GM21367 (cell line): ENCODE measurements at regions not wholly inside any gene's neighbourhood (a gene's known extent, or its start where the extent isn't known, plus 50 kb on each side); places are given as distances from the start of the nearest gene placed in this dataset.

Source experiments
- ATAC-seq: cut with Tn5 transposase; IDR thresholded peaks from one replicate; pipeline ENCODE4 v1.9.1; 2021; ENCODE audit not compliant: unreplicated experiment

- no peak for ATAC-seq
Measured at GRCh38 chr12:118748478-118749380, 232.6 kb upstream of the SRRM4 start.

GRCh38 chr12:118749646-118750045, 231.7 kb upstream of the SRRM4 start:
- no peak for ATAC-seq

- ATAC-seq = no peak
Measured at GRCh38 chr12:118750666-118751065, 230.7 kb upstream of the SRRM4 start.

GRCh38 chr12:118751355-118751754, 230.0 kb upstream of the SRRM4 start:
- no peak for ATAC-seq

GRCh38 chr12:118760623-118761022, 220.7 kb upstream of the SRRM4 start:
- ATAC-seq = no peak

DNA sequence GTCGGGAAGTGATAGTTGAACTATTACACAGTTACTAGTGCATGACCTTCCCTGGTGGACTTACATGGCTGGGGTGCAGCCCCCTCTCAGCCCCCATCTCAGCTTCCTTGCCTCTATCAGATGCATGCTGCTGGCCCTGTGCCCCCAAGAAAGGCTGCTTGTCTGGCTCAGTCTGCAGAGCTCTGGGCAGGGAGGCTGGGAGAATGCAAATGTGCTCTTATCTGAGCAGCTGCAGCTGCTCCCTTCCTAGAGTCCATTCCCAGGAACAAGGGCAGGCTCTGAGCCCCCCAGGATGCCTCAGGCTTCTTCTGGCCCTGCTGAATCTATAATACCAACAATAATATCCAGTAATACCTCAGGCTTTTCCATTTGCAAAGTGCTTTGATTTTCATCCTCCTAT, 218.1 kb upstream of the SRRM4 start:
- no peak for ATAC-seq

GRCh38 chr12:118773956-118774723, 207.2 kb upstream of the SRRM4 start:
- ATAC-seq = no peak

DNA sequence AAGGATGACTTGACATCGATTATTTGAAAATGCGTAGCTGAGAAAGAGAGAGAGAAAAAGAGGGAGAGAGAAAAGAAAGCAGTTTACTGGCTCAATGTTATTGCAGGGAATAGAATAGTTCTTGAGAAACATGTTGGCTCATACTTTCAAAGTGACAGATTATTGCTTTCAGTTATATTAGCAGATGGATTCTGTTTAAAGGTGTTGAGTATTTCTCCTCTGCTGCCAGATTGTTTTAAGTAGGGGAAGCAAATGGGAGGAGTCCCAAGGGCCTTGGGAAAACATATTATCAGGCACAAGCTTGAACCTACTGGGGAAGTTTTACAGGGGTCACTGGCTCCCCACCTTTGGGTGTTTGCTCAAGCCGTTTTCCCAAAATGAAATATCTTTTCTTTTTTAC, 203.8 kb upstream of the SRRM4 start:
- ATAC-seq = no peak

DNA sequence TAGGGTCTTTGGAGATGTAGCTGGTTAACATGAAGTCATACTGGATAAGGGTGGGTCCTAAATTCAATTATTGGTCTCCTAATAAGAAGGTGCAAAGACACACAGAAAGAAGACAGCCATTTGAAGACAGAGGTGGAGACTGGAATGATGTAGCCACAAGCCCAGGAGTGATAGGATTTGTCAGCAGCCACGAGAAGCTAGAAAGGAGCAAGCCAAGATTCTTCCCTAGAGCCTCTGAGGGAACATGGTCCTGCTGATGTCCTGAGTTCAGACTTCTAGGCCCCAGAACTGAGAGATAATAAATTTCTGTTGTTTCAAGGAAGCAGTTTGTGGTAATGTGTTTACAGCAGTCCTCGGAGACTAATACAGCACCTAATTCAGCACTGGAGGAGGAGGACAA, 203.3 kb upstream of the SRRM4 start:
- ATAC-seq = no peak

- ATAC-seq = no peak
Measured at GRCh38 chr12:118780939-118781338, 200.4 kb upstream of the SRRM4 start.

- ATAC-seq = no peak
Measured at GRCh38 chr12:118781692-118782091, 199.6 kb upstream of the SRRM4 start.

DNA sequence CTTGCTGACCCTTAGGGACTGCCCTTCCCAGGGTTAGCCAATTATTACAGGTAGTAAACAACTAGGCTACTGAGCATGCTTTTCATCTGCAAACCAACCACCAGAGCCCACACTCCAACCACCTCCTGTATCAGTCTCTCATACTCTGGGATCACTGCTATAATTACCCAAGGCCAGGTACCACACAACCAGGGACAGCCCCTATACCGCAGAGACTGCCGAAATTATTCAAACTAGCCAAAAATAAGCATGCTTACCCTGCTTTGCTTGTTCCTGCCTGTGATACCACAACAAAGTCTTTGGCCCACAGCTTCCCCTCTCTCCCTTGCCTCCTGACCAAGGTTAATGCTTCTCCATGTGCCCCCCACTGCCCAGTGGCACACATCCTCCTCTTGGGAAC, 197.6 kb upstream of the SRRM4 start:
- no peak for ATAC-seq

- ATAC-seq = no peak
Measured at GRCh38 chr12:118790578-118790977, 190.8 kb upstream of the SRRM4 start.

GRCh38 chr12:118813778-118814357, 167.5 kb upstream of the SRRM4 start:
- no peak for ATAC-seq

- ATAC-seq = no peak
Measured at GRCh38 chr12:118816296-118816695, 165.0 kb upstream of the SRRM4 start.

DNA sequence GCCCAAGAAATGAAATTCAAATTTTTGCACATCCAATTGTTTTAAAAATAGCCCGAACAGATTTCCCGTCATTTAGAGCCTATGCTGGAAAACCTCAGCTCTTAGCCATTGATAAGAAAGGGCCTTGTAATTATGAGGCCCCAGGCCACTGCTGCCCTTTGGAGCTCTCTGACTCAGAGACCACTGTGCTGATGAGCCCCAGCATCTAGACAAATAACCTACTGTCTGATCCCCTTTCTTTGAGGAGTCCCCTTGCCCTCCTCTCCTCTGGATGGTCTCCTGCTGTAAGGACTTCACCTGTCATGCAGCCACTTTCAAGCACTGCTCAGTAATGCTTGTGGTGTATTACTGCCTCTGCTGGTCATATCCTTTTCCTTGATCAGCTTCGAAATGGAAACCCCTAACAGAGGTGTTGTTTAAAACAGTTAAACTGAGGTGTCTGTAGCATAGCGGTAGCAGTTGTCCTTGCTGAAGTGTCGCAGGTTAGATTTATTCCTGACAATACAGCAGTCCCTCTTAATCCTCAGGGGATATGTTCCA, 159.9 kb upstream of the SRRM4 start:
- no peak for ATAC-seq

DNA sequence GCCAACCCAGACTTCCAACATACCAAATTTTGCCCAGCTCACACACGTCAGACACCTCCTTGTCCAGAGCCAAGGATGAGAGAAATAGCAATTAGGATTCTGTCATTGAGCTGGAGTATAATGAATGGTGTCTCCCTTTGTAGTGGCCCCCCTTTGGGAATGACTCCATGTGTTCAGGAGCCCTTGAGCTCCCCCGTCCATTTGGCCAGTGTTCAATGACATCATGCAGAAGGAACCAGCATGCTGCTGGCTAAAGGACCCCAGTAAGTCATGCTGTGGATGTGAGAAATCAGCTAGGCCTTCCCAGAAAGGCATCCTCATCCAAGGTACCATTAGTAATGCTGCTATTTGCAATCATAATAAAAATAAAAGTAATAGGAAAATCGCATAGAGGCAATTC, 158.8 kb upstream of the SRRM4 start:
- no peak for ATAC-seq

DNA sequence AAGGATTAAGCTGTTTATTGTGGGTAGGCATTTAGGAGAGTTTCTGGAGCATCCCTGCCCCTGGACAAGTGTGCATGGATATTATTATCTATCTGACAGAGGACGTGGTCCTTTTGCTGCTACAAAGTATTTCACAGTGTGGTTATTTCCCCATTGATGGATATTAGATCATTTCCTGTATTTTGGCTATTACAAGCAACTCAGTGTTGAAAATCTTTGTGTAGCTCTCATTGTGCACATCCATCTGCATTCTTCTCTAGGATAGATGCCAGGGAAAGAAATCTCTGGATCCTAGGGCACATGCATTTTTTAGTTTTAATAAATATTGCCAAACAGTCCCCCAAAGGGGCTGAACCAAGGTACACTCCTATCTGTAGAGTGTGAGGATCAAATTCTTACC, 154.3 kb upstream of the SRRM4 start:
- no peak for ATAC-seq

DNA sequence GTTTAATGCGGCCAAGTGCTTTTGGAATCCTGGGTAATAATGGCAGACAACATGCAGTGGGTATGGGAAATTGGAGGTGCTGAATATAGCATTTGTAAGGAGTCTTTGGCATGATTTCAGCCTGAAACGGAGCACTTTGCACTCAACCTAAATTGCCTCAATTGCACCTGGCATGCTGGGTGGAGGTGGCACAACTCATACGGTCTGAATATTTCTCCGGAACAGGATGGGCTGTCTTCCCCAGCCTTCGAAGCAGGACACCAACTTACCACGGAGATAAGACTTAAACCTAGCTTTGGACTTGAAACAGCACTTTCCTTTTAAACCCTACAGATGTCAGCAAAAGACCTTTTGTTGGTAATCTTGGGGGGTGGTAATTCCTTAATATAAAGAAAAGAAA, 153.7 kb upstream of the SRRM4 start:
- ATAC-seq = no peak

GRCh38 chr12:118830296-118830695, 151.0 kb upstream of the SRRM4 start:
- no peak for ATAC-seq

DNA sequence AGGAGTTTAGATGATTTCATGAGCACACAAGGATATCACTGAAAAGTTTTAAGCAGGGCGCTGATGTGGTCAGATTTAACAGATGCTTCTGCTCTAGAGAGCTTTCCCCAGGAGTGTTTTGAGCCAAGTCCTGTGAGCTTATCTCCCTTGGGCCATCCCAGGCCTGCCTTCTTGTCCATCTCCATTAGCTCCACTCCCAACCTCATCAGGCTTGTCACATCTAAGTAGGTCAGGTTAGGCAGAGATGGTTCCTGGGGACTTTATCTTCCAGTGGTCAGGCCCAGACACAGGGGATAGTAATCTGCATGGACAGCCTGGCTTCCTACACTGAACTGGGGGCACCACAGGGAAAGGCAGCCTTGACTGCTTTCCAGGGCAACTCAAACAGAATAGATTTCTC, 145.4 kb upstream of the SRRM4 start:
- ATAC-seq = no peak

DNA sequence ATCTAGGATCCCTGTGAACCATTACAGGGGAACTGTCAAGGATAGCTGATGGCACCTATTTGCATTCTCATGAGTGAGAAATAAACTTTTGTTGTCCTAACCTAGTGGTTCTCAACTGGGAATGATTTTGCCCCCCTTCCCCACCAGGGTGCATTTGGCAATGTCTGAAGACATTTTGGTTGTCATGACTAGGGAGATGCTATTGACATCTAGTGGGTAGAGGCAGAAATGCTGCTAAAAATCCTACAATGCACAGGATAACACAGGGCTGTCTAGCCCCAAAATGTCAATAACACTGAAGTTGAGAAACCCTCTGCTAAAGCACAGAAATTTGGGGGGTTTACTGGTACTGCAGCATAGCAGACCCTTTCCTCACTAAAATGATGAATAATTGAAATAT, 140.9 kb upstream of the SRRM4 start:
- ATAC-seq = no peak
